IPS-NIHi7 (cell line): ENCODE measurements at regions not wholly inside any gene's neighbourhood (a gene's known extent, or its start where the extent isn't known, plus 50 kb on each side); places are given as distances from the start of the nearest gene placed in this dataset.

Experiments used
- DNase-seq: peaks from one replicate; pipeline ENCODE4 v3.0.0; 2012; ENCODE audit warnings: mixed read lengths; ENCODE audit errors: extremely low spot score

DNA sequence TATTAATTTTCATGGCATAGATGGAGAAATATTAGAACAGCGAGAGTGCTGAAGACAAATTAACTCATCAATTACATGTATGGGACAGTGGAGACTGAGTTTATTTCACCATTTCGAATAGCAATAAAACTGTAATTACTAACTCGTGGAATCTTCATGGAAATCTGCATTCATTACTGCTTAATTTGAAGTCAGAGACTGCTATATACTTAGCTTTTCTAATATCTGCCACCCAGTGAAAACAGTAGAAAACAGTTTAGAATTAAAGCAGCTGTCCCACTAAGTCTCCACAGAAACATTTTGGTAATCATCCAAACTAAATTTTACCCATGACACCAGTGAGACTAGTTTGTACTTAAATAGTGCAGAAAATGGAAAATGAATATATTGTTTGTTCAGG is 56.8 kb downstream of the IZUMO3 start:
- DNase-seq = no peak

GRCh38 chr9:24487946-24488345 is 57.8 kb downstream of the IZUMO3 start:
- DNase-seq = no peak

GRCh38 chr9:24487250-24487861 is 58.3 kb downstream of the IZUMO3 start:
- DNase-seq = no peak

DNA sequence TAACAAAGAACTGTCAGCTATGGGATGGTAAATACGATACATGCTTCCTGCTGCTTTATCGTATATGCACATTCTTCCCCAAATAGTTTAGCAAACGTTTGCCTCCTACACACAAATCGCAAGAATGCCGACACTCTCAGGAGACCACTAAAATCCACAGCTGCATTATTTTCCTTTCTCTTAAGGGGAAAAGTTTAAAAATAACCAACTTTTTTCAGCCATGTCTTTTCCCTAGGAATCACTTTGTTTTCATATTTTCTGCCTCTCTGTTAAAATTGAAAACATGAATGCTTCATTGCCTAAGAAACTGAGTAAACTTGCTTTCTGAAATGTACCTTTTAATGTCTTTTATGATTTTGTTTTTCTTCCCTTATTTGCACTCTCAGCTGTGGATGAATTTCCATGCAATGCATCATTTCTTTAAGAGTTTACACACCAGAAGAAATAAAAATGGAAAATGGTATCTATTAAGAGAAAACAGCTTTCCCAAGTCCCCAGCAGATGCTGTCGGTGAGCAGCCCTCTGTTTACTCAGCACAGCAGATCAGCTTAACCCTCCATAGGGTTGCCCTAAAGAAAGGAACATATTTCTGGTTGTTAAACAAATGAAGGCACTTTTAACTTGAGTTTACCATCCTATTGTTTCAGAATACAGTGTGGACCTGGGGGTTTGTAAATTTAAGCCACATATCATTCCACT is 66.2 kb downstream of the IZUMO3 start:
- DNase-seq = peak; percentile 18

DNA sequence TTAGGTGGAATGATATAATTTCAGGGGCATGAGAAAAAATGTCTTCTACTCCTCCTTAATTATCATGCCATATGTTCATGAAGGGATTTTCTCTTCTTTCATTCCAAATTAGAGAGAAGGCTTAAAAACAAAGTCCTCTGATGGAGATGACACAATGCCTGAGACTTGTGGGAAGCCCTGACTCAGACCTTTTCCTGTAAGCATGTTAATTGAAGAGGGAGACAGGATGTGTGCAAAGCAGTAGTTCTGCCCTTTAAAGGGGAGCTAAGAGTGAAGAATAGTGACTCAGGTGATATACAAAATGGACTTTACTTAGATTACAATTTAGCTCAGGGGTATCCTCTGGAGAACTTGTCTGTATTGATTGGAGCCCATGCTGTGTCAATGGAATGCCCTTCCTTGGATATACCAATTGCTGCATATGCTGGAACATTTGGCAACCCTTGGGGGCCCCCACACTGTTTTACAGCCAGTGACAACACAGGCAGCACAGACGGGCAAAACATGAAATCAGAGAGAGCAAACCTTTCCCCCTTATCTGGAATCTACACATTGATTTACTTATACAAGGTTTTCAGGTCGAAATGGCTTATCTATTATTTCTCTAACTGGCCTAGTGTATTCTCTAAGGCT is 81.3 kb downstream of the IZUMO3 start:
- peak; percentile 16 for DNase-seq

GRCh38 chr9:24462951-24463350 is 82.7 kb downstream of the IZUMO3 start:
- no peak for DNase-seq

GRCh38 chr9:24460781-24461180 is 84.9 kb downstream of the IZUMO3 start:
- DNase-seq = no peak

- DNase-seq = no peak
Observed at GRCh38 chr9:24459953-24460352, 85.7 kb downstream of the IZUMO3 start.

DNA sequence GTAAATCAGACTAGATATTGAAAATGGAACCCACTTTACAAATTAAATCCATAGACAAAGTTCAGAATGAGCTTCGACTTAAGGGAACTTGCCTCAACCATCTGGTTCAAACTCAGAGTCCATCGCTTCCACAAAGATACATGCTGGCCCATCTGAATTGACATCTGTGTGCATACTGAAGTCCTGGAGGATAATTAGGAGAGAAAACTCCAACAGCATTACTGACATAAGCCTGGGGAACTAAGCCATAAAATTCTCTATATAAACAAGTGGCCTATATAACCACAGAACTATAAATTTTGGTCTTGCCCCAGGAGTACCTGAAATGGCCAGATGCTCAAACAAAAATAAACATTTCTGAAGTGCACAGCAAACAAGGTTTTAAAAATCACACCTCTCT is 94.4 kb downstream of the IZUMO3 start:
- DNase-seq = no peak

DNA sequence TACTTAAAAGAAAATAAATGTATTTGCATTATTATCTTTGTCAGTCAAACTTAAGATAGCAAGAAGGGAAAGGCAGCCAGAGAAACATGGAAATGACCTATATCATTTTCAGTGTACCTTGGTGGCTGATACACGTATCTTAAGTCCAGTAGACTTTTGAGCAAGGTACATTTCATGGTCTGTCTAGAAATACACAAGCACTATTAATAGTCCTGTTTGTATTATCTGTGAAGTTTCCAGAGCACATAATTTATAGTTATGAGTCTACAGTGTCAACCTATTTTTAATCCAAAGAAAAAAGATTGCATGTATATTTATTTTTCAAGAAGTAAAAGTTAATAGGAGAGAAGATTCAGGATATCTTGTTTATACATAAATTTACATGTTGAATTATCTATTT is 95.7 kb downstream of the IZUMO3 start:
- no peak for DNase-seq

DNA sequence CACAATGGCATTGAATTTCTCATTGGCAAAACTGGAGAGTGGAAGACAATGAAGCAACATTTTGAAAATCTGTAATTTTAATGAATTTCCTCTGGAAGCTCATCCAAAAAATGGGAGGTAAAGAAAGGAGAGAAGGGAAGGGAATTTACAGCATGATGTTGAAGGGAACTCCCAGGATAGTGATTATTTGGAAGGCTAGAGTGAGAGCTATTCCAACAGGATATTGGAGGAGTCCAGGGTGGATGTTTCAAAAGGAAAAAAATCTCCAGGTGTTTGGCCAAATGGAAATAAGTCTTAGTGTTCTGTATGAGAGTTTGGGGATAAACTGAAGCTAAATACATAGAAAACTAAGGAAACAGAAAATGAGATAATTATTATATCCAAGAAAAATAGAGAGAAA is 106.2 kb downstream of the IZUMO3 start:
- no peak for DNase-seq

GRCh38 chr9:24438876-24439275 is 106.8 kb downstream of the IZUMO3 start:
- DNase-seq = no peak

GRCh38 chr9:24436761-24437160 is 108.9 kb downstream of the IZUMO3 start:
- peak; percentile 41 for DNase-seq

- no peak for DNase-seq
Observed at GRCh38 chr9:24434183-24434582, 111.5 kb downstream of the IZUMO3 start.

- DNase-seq = no peak
Observed at GRCh38 chr9:24416136-24416535, 129.6 kb downstream of the IZUMO3 start.

GRCh38 chr9:24413651-24414050 is 132.0 kb downstream of the IZUMO3 start:
- DNase-seq = no peak

GRCh38 chr9:24398466-24398865 is 147.2 kb downstream of the IZUMO3 start:
- no peak for DNase-seq

DNA sequence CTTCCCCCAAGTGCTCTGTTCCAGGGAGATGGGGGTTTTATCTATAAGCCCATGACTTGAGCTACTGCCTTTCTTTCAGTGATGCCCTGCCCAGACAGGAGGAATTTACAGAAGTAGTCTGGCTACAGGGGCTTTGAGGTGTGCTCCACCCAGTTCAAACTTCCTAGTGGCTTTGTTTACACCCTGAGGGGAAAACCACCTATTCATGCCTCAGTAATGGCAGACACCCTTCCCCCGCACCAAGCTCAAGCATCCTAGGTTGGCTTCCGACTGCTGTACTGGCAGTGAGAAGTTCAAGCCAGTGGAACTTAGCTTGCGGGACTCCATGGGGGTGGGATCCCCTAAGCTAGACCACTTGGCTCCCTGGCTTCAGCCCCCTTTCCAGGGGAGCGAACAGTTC is 154.6 kb downstream of the IZUMO3 start:
- no peak for DNase-seq

GRCh38 chr9:24385077-24385476 is 160.6 kb downstream of the IZUMO3 start:
- DNase-seq = no peak

- DNase-seq = no peak
Observed at GRCh38 chr9:24382566-24382965, 163.1 kb downstream of the IZUMO3 start.

DNA sequence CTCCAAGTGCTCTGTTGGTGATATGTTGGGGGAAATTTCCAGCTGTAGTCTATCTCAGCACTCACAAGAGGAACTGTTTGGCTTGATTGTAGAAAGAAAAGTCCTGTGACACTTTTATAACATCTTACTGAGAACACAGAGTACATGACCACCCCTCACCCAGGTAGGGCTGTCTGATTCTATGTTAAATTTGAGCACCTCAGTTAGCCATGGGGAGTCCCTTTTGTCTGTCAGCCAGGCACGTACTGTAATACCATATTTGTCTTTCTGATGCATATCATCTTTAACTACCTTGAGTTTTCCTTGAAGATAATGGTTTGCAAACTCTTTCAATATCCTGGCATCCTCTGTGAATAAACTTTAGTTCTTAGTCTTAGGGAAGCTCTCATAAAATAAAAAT is 164.5 kb downstream of the IZUMO3 start:
- DNase-seq = no peak

GRCh38 chr9:24359046-24359445 is 186.7 kb downstream of the IZUMO3 start:
- no peak for DNase-seq

GRCh38 chr9:24351973-24352372 is 193.7 kb downstream of the IZUMO3 start:
- no peak for DNase-seq
